ENCODE measurements at regions not wholly inside any gene's neighbourhood (a gene's known extent, or its start where the extent isn't known, plus 50 kb on each side); places are given as distances from the start of the nearest gene placed in this dataset.
A peak's percentile ranks its signal among the peaks of the same experiment; 100 is the strongest.
"Not testable (repeated sequence)": the region's sequence is repeated elsewhere in the genome, so short reads cannot be mapped to it uniquely, and the experiment has no call there.

GRCh38 chr4:26064009-26064408, 150.0 kb downstream of the SMIM20 start:
- H3K27ac ChIP-seq; H3K4me1 ChIP-seq (replicated peaks in 1 of 2); ATAC-seq (replicated peaks in 6 of 8); H3K4me3 ChIP-seq: not testable (repeated sequence)
- 100% methylated on average over 1 of the region's 34 CpGs; no CpG with 5 or more reads in 8 of the 10 experiments for WGBS, 10 experiments
- in situ Hi-C loops (cut with MboI; ENCODE audit: low pct_unique_long_range_greater_than_20kb in 2 of 9, low sequenced_read_pairs in 9 of 9, unreplicated experiment in 9 of 9) = loop anchor here in 1 of 9 experiments (25.0 kb wide), 1 partner anchor 348 kb away; no protein-coding TSS in a partner anchor

- ATAC-seq (replicated peaks in 6 of 8) = no peak
- 60 to 100% (median 90%) methylated on average over 1 to 4 of the region's 7 CpGs; no CpG with 5 or more reads in 6 of the 10 experiments for WGBS, 10 experiments
- in situ Hi-C loops (cut with MboI; ENCODE audit: low pct_unique_long_range_greater_than_20kb in 2 of 9, low sequenced_read_pairs in 9 of 9, unreplicated experiment in 9 of 9) = loop anchor here in 1 of 9 experiments (25.0 kb wide), 1 partner anchor 346 kb away; no protein-coding TSS in a partner anchor
- no peak overlapping the region for H3K4me3 ChIP-seq
- H3K4me1 ChIP-seq (replicated peaks in 1 of 2) = no peaks in the 10 kb centered on the region
- no peak overlapping the region for H3K27ac ChIP-seq
Observed at GRCh38 chr4:26065833-26066232, 151.8 kb downstream of the SMIM20 start.

- no peak overlapping the region for H3K27ac ChIP-seq
- whole genome bisulfite sequencing, 10 experiments = 0 to 100% (median 79%) methylated on average over 1 to 5 of the region's 5 CpGs; no CpG with 5 or more reads in 3 of the 10 experiments
- no peak for ATAC-seq (replicated peaks in 6 of 8)
- no peak overlapping the region for H3K4me3 ChIP-seq
- H3K4me1 ChIP-seq (replicated peaks in 1 of 2) = no peaks in the 10 kb centered on the region
- in situ Hi-C loops (cut with MboI; ENCODE audit: low pct_unique_long_range_greater_than_20kb in 2 of 9, low sequenced_read_pairs in 9 of 9, unreplicated experiment in 9 of 9) = loop anchor here in 1 of 9 experiments (25.0 kb wide), 1 partner anchor 345 kb away; no protein-coding TSS in a partner anchor
Observed at GRCh38 chr4:26067035-26067434, 153.0 kb downstream of the SMIM20 start.

- in situ Hi-C loops (cut with MboI; ENCODE audit: low pct_unique_long_range_greater_than_20kb in 2 of 9, low sequenced_read_pairs in 9 of 9, unreplicated experiment in 9 of 9) = loop anchor here in 1 of 9 experiments (25.0 kb wide), 1 partner anchor 343 kb away; no protein-coding TSS in a partner anchor
- 0 to 100% (median 33%) methylated on average over 1 to 4 of the region's 4 CpGs; no CpG with 5 or more reads in 1 of the 10 experiments for WGBS, 10 experiments
- H3K4me3 ChIP-seq = no peak overlapping the region
- no peak overlapping the region for H3K27ac ChIP-seq
- H3K4me1 ChIP-seq (replicated peaks in 1 of 2) = peaks cover 0 to under 1% of the 10 kb centered on the region in 2 donors
- peak in 3 of 8 experiments; percentile 52 to 76 (median 59) for ATAC-seq (replicated peaks in 6 of 8)
Observed at GRCh38 chr4:26069218-26069617, 155.2 kb downstream of the SMIM20 start.

GRCh38 chr4:26071688-26072087, 157.7 kb downstream of the SMIM20 start:
- Histone ChIP-seq H3K27ac (no peak overlapping the region), H3K4me1 (replicated peaks in 1 of 2) (peaks cover 2 to 5% of the 10 kb centered on the region in 2 donors), H3K4me3 (no peak overlapping the region)
- in situ Hi-C loops (cut with MboI; ENCODE audit: low pct_unique_long_range_greater_than_20kb in 2 of 9, low sequenced_read_pairs in 9 of 9, unreplicated experiment in 9 of 9) = loop anchor here in 1 of 9 experiments (25.0 kb wide), 1 partner anchor 341 kb away; no protein-coding TSS in a partner anchor
- WGBS, 10 experiments = 40 to 100% (median 96%) methylated on average over 1 to 3 of the region's 3 CpGs
- no peak for ATAC-seq (replicated peaks in 6 of 8)

- no peak overlapping the region for H3K4me3 ChIP-seq
- no peak for ATAC-seq (replicated peaks in 6 of 8)
- peaks cover 2 to 5% of the 10 kb centered on the region in 2 donors for H3K4me1 ChIP-seq (replicated peaks in 1 of 2)
- in situ Hi-C loops (cut with MboI; ENCODE audit: low pct_unique_long_range_greater_than_20kb in 2 of 9, low sequenced_read_pairs in 9 of 9, unreplicated experiment in 9 of 9) = loop anchor here in 1 of 9 experiments (25.0 kb wide), 1 partner anchor 338 kb away; no protein-coding TSS in a partner anchor
- WGBS, 10 experiments = 67 to 100% (median 88%) methylated on average over 2 to 6 of the region's 6 CpGs; no CpG with 5 or more reads in 1 of the 10 experiments
- H3K27ac ChIP-seq = no peak overlapping the region
Observed at GRCh38 chr4:26073886-26074560, 160.0 kb downstream of the SMIM20 start.

GRCh38 chr4:26074712-26075430, 160.9 kb downstream of the SMIM20 start:
- H3K4me3 ChIP-seq = no peak overlapping the region
- ATAC-seq (replicated peaks in 6 of 8) = peak in 2 of 8 experiments; percentile 43 to 55
- peaks cover 2 to 5% of the 10 kb centered on the region in 2 donors for H3K4me1 ChIP-seq (replicated peaks in 1 of 2)
- in situ Hi-C loops (cut with MboI; ENCODE audit: low pct_unique_long_range_greater_than_20kb in 2 of 9, low sequenced_read_pairs in 9 of 9, unreplicated experiment in 9 of 9) = loop anchor here in 1 of 9 experiments (25.0 kb wide), 2 partner anchors 237 to 337 kb away; partner anchors contain the start of gene RBPJ
- WGBS, 10 experiments = 22 to 87% (median 57%) methylated on average over 1 to 8 of the region's 8 CpGs
- H3K27ac ChIP-seq = no peak overlapping the region

GRCh38 chr4:26075583-26075982, 161.6 kb downstream of the SMIM20 start:
- 0 to 83% (median 38%) methylated on average over 1 of the region's 1 CpG; no CpG with 5 or more reads in 4 of the 10 experiments for WGBS, 10 experiments
- Histone ChIP-seq H3K4me3 (no peak overlapping the region), H3K4me1 (replicated peaks in 1 of 2) (peaks cover 2 to 5% of the 10 kb centered on the region in 2 donors), H3K27ac (no peak overlapping the region)
- in situ Hi-C loops (cut with MboI; ENCODE audit: low pct_unique_long_range_greater_than_20kb in 2 of 9, low sequenced_read_pairs in 9 of 9, unreplicated experiment in 9 of 9) = loop anchor here in 1 of 9 experiments (25.0 kb wide), 1 partner anchor 237 kb away; the partner anchor contains the start of gene RBPJ
- ATAC-seq (replicated peaks in 6 of 8) = no peak

GRCh38 chr4:26076000-26076587, 162.1 kb downstream of the SMIM20 start:
- Histone ChIP-seq H3K4me1 (replicated peaks in 1 of 2) (peaks cover 2 to 5% of the 10 kb centered on the region in 2 donors), H3K27ac (no peak overlapping the region), H3K4me3 (no peak overlapping the region)
- no peak for ATAC-seq (replicated peaks in 6 of 8)
- in situ Hi-C loops (cut with MboI; ENCODE audit: low pct_unique_long_range_greater_than_20kb in 2 of 9, low sequenced_read_pairs in 9 of 9, unreplicated experiment in 9 of 9) = loop anchor here in 1 of 9 experiments (25.0 kb wide), 1 partner anchor 236 kb away; the partner anchor contains the start of gene RBPJ
- 23 to 100% (median 78%) methylated on average over 1 to 4 of the region's 4 CpGs; no CpG with 5 or more reads in 1 of the 10 experiments for WGBS, 10 experiments

GRCh38 chr4:26076896-26077295, 162.9 kb downstream of the SMIM20 start:
- H3K27ac ChIP-seq = no peak overlapping the region
- WGBS, 10 experiments = 0 to 100% (median 94%) methylated on average over 1 to 4 of the region's 4 CpGs; no CpG with 5 or more reads in 2 of the 10 experiments
- peaks cover 2 to 5% of the 10 kb centered on the region in 2 donors for H3K4me1 ChIP-seq (replicated peaks in 1 of 2)
- in situ Hi-C loops (cut with MboI; ENCODE audit: low pct_unique_long_range_greater_than_20kb in 2 of 9, low sequenced_read_pairs in 9 of 9, unreplicated experiment in 9 of 9) = loop anchor here in 1 of 9 experiments (25.0 kb wide), 1 partner anchor 235 kb away; the partner anchor contains the start of gene RBPJ
- H3K4me3 ChIP-seq = no peak overlapping the region
- no peak for ATAC-seq (replicated peaks in 6 of 8)

- in situ Hi-C loops (cut with MboI; ENCODE audit: low pct_unique_long_range_greater_than_20kb in 2 of 9, low sequenced_read_pairs in 9 of 9, unreplicated experiment in 9 of 9) = loop anchor here in 1 of 9 experiments (25.0 kb wide), 1 partner anchor 235 kb away; the partner anchor contains the start of gene RBPJ
- peak in 3 of 8 experiments; percentile 50 to 63 (median 58) for ATAC-seq (replicated peaks in 6 of 8)
- H3K27ac ChIP-seq = no peak overlapping the region
- H3K4me3 ChIP-seq = no peak overlapping the region
- WGBS, 10 experiments = 50 to 100% (median 88%) methylated on average over 1 to 3 of the region's 3 CpGs; no CpG with 5 or more reads in 3 of the 10 experiments
- H3K4me1 ChIP-seq (replicated peaks in 1 of 2) = peaks cover 2 to 5% of the 10 kb centered on the region in 2 donors
Observed at GRCh38 chr4:26077756-26078155, 163.7 kb downstream of the SMIM20 start.

Measured in motor neuron (in vitro differentiated cells).